GM19239 (cell line): ENCODE measurements at regions not wholly inside any gene's neighbourhood (a gene's known extent, or its start where the extent isn't known, plus 50 kb on each side); places are given as distances from the start of the nearest gene placed in this dataset.

Experiments used
- DNase-seq: peaks from one replicate; pipeline ENCODE4 v3.0.0; 2011; ENCODE audit warnings: low spot score; ENCODE audit not compliant: insufficient read length
- FAIRE-seq: peaks from 2 replicates; lab custom pipeline; 2011; peaks lifted over from hg19 to GRCh38; lab: Jason Lieb, UNC

DNA sequence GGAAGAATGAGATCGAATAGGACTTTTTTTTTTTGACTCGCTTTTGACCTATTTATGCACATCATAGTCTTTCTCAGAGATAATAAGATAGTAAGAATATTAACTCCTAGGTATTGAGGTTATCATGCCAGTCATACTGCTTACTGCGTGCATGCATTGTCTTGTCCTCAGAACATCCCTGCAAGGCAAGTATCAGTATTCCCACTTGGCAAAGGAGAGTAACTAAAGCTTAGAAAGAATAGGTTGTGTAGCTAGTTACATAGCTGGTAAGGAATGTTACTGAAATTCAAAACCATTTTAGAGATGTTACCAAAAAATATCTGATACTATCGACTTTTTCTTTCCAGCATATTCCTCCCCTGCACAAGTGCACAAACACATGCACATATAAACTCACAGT is 296.1 kb upstream of the CLINT1 start:
- FAIRE-seq (no peak), DNase-seq (no peak)

DNA sequence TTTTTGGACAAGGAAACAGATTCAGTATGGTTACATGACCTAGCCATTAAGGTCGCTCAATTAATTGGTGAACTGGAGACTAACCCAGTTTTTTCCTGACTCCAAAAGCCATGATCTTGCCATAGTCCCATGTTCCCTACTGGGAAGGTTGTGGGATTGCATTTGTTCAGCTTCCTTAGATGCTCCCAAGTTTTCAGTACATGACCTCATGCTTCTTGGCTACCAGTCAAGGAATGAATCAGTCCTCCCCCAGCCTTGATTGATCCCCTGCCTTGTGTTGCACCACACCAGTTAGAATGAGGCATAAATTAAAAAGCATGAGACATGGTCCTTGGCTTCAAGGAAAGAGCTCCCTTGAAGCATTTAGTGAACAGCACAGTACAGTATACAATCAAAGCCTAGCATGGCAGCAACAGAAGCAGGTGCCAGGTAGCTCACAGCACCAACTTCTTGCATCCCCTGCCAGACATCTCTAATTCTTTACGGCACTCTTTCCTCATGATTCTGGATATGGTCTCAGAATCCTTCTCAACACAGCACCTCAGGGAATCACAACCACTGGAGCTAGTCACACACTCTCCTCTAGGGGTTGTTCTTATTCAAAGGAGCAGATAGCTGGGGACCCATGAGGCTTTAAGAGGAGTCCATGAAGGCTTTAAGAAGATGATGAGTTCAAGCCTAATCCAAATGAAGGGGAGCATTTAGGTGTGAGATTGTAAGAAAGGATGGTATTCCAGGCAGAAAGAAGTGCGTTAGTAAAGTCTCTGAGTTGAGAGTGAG is 295.5 kb upstream of the CLINT1 start:
- FAIRE-seq (no peak), DNase-seq (no peak)

DNA sequence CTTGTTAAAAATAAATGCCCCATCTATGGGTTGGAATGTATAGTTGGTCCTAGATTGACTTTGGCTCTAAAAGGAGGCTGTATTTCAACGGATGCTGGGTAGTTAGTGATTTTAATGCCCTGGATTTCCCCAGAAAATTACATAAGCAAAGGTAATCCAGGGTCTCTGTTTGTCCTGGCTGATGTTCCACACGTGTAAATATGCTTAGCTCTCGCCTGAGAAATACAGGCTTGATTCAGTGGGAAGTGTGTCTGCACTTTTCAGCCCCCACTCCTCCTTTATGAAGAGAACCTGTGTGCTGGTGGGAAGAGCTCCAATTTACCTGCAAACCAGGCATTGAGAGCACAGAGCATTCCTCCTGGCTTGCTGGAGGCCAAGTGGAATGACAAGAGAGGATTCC is 294.6 kb upstream of the CLINT1 start:
- no peak for FAIRE-seq

DNA sequence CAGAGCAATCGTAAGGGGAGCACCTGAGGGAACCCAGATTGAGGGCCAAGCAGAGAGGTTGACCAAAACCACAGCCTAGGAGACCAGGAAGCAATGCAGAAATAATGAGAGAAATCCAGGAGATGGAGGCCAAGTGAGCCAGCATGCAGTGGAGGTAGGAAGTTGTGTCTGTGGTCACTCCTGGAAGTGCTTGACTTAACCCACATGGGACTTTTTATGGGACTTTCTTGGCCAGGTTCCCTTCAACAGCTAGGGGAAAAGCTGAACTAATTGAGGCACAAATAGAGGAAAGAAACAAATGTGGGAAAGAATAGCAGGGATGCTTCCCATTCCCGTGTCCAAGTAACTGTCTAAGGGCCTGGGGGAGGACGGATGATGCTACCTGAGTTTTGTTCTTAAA is 293.2 kb upstream of the CLINT1 start:
- FAIRE-seq, result no peak
- no peak for DNase-seq

More for the DNA sequence above, 294.6 kb upstream of the CLINT1 start:
- DNase-seq, result no peak

DNA sequence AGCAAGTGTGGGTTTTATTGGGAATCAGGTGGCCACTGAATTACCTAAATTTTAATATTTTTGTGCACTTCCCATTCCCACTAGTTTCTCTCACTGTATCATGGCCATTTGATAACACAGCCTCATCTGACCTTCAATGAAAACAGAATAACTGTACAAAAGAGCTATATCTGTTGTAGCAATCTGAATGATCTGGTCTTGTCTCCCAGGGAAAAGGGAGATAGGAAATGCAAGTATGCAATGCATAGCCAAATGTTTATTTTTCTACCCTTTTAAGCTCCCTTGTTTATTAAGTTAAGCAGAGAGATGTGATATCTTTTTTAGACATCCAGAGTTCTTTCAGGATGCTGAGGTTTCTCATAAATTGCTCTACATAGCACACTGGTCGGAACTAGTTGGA is 288.3 kb upstream of the CLINT1 start:
- FAIRE-seq, result no peak
- no peak for DNase-seq

DNA sequence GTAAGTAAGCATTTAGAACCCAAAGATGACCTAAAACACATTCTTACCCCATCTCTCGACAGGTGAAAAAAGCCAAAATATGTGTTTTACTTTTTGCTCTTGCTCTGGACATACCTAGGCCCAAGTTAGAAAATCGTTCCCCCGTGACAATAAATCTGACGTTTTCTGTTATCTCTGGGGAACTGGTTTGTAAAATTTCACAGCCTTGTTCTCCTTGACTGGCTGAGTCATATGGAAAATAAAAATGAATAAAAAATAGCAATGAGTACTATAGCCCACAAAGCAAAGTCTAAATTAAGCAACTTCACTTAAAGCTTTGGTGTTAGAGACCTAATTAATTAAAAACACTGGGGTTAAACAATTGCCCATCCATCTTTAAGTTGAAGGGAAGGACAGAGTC is 286.9 kb upstream of the CLINT1 start:
- DNase-seq (no peak), FAIRE-seq (no peak)

DNA sequence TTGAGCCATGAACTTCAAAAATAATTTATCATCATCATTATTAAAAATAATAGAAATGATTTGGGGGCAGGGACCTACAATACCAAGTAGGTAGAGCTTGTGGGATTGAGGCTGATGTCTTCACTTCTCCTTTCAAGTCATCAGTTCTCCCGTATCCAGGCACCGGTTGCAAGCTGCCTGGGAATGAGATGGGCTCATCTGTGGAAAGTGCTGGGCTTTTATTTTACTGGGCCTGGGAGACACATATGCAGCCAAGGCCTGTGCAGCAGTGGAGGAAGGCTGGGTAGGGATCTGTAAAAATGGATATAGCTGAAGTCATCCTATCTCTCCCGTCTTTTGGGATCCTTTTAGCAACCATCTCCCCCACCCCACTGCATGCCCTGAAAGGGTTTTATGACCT is 284.1 kb upstream of the CLINT1 start:
- FAIRE-seq, result no peak

DNA sequence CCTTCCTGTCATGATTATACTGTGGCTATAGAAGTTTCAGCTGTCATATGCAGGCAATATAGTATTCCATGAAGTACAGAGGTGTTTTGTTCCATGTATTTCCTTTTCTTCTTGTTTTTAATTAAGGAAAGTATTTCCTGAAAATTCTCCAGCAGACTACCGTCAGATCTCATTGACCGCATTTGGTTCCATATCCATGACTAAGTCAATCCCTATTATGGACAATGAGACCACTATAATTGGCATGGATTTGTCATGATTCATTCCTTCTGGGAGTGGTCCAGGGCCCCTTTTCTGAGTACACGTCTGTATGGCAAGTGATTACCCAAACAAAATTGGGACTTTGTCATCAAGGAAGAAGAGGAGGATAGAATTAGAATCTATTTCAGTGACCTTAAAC is 283.2 kb upstream of the CLINT1 start:
- FAIRE-seq (no peak), DNase-seq (no peak)

More for the DNA sequence above, 284.1 kb upstream of the CLINT1 start:
- no peak for DNase-seq

DNA sequence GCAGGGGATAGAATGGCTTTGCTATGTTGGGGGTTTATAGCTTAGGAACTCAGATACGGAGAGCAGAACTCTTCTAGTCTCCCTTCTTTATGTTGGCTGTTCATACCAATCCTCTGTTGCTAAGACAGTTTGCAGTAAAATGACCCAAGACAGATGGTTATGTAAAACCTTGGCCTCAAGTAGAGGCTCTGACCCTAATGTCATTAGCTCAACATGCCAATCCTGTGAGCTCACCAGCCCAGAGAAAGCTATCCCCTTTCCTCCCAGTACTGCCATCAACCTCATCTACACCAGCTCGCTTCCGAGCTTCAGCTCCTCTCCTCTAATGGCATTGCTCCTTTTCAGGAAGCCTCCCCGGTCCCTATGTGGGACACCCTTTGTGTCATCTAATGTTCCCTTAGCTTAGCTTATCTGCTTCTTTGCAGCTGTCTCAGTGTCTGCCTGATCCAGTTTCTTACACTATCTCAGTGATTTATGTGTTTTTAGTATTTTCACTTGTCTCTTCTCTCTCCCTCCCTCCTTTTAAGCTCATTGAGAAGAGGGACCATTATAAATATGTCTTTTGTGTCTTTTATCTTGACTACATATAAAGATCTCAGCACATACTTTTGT is 281.3 kb upstream of the CLINT1 start:
- FAIRE-seq, result no peak
- no peak for DNase-seq

DNA sequence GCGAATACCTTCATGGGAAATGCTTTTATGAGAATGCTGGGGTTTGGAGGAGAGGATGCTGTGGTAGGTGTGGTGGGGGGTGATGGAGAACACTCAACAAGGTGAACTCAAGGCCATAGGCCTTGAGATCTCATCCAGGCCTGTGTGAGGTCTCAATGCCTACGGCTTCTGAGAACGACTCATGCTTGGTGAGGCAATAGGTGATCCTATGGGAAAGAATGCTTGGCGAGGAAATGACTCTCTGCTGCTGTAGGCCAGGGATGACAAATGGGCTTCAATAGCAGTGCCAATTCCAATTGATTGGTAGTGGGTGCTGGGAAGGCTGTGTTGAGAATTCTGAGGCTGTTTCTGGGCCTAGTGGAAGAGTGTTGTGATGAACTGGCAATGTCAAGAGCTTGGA is 280.2 kb upstream of the CLINT1 start:
- DNase-seq (no peak), FAIRE-seq (no peak)

DNA sequence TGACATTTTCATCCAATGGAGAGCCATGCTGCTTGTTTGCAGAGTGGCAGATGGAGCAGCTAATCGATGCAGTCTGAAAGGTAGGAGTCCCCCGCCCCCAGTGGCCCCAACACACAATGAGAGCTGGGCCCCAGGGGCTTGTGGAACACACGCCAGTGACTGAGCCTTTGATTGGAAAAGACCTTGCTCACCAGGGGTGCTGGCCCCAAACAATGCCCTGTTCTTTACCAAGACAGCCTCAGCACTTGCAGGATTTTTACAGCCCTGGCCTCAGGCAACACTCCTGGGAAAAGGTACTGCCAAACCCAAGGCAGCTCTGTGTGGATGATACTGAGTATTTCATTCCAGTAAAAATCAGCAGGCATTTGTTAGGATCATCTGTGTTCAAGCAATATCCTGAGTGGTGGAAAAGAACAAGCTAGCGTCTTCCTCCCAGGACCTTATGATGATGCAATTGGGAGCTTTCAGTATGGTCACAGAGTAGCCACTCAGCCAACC is 276.8 kb upstream of the CLINT1 start:
- FAIRE-seq (no peak), DNase-seq (no peak)

DNA sequence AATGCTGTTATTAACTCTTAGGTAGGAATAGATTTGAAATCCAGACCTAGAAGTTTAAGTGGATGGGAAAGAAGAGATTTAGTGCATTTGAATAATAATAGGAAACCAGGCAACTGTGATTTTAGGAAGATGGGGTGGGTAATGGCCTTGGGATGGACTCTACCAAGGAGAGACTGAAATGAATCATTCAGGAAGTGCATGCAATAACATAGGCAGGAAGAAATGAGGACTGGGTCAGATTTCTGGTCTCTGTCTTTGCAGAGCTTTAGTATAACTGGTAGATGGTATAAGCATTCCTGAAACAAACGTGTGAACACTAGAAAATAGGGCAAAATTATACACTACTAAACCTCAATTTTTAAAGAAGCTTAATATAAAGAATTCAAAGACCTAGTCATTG is 274.4 kb upstream of the CLINT1 start:
- FAIRE-seq, result no peak
- DNase-seq, result no peak

DNA sequence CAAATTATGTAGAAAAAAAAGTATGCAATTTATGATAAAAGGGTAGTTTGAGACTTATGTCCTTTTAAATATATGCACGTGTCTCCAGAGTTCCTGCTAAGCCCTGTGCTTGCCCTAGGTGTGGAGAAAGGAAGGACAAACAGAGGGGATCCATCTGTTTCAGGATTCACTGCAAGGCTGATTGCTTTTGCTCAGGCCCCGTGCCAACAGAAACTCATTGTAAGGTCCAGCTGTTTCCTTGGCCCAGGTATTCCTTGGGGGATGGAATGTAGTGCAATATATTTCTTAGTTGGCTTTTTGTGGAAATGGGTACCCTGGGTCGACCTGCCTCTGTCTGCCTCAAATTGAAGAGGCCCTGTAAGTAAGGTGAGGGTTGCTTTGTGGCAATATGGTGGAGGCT is 268.6 kb upstream of the CLINT1 start:
- FAIRE-seq, result no peak

DNA sequence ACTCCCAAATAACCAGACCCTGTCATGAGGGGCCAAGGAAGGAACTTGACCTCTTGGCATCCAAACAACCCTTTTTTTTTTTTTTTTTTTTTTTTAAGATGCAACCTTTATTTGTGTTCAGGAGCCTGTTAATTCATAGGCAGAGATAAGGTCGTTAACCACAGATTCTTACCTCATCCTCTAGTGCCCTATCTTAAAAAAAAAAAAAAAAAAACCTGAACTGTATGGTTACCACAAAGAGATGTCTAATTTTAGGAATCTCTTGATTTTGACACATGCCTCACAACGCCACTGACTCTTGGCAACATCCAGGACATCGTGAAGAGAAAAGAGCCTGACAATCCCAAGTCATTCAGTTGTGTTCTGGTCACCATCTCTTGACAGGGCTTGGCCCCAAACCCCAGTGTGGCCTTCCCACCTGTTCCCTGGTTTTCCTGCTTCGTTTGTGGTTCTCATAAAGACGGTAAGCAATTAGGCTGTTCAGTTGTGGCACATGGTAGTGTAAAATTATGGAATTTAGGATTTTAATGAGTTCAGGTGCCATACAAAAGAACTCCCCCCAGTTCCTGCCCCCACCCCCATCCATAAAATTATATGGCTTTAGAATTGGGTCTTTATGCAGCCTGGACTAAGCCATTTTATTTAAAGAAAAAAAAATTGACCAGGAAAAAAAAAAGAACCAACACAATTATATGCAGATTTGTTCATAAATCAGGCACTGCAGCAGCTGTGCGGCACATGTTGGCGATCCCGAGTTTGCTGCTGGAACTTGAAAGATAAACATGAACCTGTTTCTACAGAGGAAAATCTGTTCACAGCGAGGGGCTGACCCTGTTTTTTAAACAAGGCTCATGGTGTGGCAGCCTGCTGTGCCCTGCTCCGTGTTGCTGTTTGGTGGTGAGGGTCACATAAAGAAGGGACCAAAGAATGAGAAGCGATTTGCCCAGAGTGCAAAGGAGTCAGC is 267.8 kb upstream of the CLINT1 start:
- no peak for DNase-seq
- no peak for FAIRE-seq

More for the DNA sequence above, 268.6 kb upstream of the CLINT1 start:
- DNase-seq, result no peak

DNA sequence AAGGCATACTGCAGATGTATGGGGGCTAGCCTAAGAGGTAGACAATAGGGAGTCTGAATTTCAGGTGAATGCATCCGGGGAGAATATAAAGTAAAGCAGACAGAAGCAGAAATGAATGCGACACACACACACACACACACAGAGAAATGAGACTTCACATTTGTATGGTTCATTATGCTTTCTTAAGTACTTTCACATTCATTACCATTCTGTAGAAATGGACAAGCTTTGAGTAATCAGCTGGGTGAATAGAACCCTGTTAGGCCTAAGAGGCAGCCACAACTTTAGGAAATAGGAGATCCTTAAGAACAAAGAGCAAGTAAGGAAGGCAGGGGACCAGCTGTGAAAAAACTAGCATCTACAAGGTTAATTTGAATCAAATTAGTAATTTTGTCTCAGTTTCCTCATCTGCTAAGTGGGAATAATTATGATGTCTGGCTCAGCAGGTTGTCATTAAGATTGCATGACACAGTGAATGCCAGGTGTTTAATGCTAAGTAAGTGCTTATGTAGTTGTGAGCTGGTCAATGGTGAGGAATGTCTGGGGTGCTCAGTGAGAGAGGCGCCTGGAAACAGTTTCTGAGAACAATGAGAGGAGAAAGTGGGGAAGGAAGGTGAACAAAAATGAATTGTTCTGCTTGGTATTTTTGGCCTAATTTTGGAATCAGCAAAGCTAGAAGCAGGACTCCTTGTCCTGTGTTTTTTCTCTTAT is 265.8 kb upstream of the CLINT1 start:
- DNase-seq (no peak), FAIRE-seq (no peak)

DNA sequence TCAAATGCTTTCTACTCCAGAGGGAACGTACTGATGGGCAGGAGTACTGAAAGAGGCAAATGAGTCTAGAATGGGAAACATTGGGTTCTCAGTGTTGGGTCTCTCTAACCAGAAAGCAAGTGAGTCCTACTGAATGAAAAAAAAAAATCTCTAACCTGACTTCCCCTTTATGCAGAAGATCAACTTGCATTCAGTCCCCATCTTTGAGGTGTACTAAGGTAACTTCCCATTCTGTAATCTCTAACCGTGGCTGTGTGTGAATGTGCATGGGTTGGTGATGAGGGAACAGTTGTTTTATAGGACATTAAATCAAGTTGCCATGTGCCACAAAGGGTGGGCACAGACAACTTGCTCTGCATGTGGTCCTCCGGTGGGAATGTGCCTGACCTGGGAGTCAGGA is 264.6 kb upstream of the CLINT1 start:
- FAIRE-seq, result no peak

DNA sequence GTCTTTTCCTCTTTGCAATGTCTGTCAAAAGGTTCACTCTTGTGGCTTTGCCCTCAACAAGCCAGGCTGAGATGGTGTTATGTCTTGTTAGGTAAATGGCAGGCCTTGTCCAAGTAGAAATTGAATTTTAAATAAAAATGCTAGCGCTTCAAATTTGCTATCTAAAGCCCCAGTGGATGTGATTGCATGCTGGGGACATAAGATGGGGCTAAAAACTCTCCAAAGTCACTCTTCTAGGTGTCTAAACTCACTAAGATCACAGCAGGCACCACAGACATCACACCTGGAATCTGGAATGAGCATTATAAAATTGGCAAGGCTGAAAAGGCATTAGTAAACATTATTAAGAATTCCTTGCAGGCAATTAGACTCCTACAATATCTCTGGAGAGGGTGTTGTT is 262.7 kb upstream of the CLINT1 start:
- FAIRE-seq (no peak), DNase-seq (no peak)

More for the DNA sequence above, 264.6 kb upstream of the CLINT1 start:
- DNase-seq, result no peak

DNA sequence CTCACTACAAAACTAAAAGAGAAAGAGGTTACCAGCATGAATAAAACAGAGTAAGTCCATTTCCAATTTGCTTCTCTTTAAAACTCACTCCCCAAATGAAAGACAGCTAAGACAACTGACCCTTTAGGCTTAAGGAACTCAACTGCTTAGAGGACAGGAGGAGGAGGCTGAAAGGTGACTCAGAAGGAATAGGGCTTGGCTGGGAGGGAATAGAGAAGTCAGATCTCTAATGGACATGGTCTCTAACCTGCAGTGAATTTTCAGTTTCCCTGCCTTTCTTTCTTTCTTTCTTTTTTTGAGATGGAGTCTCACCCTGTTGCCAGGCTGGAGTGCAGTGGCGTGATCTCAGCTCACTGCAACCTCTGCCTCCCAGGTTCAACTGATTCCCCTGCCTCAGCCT is 261.8 kb upstream of the CLINT1 start:
- DNase-seq (no peak), FAIRE-seq (no peak)

DNA sequence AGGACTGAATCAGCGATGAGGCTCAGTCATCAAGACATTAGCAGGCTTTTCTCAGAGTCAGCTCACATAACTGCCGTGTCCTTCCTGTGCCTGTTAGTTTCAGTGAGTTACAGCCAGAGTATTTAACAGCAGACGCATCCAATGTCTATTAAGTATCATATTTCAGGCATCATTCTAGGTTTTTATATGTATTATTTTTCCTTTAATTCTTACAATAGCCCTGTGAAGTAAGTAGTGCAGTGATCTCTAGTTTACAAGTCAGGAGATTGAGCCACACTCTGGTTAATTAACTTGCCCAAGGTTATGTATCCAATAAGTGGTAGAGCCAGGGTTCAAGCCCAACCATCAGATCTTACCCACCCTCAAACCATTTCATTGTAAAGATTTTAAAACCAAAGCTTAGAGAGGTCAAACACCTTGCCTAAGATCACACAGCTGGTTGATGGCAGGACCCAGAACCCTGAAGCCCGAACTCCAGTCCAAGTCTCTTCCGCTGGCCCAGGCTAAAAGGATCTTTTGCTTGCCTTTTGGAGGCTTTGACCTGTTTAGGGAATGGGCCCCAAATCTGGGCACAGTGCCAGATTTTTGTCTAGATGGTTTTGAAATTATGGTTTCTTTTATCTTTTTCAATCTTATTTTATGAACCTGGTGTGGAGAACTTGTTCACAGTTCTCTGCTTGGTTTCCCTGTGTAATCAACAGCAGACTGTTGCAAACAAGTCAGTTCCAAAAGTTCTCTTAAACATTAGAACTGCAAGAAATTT is 261.2 kb upstream of the CLINT1 start:
- no peak for DNase-seq
- FAIRE-seq, result no peak
